Smooth muscle cell (in vitro differentiated cells): ENCODE measurements at regions not wholly inside any gene's neighbourhood (a gene's known extent, or its start where the extent isn't known, plus 50 kb on each side); places are given as distances from the start of the nearest gene placed in this dataset.
"Not testable (repeated sequence)": the region's sequence is repeated elsewhere in the genome, so short reads cannot be mapped to it uniquely, and the experiment has no call there.

Experiments
- DNase-seq: peaks from one replicate; lab custom pipeline; 2025; ENCODE audit not compliant: unreplicated experiment; lab: John Stamatoyannopoulos, UW
- H2AFZ ChIP-seq: fragments of 200-600 bp; sonication (generic); 2 replicates; pipeline ENCODE4 v1.6.0; 2016; ENCODE audit warnings: antibody characterized with exemption, low read depth, mild to moderate bottlenecking
- H3F3A ChIP-seq: fragments of 200-600 bp; sonication (generic); 2 replicates; pipeline ENCODE4 v1.6.0; 2017; ENCODE audit warnings: antibody characterized with exemption, low read depth
- H3K27ac ChIP-seq: fragments of 200-600 bp; sonication (generic); 2 replicates; pipeline ENCODE4 v1.5.1; 2016; ENCODE audit warnings: low read depth, mild to moderate bottlenecking
- H3K27me3 ChIP-seq: fragments of 200-600 bp; sonication (generic); 2 replicates; pipeline ENCODE4 v1.6.1; 2016; ENCODE audit warnings: low read depth, mild to moderate bottlenecking
- H3K36me3 ChIP-seq: fragments of 200-600 bp; sonication (generic); 2 replicates; pipeline ENCODE4 v1.5.1; 2016; ENCODE audit warnings: low read depth
- H3K4me1 ChIP-seq: fragments of 200-600 bp; sonication (generic); 2 replicates; pipeline ENCODE4 v1.5.1; 2016; ENCODE audit warnings: low read depth
- H3K4me2 ChIP-seq: fragments of 200-600 bp; sonication (generic); 2 replicates; pipeline ENCODE4 v1.6.0; 2016; ENCODE audit warnings: mild to moderate bottlenecking
- H3K4me3 ChIP-seq: fragments of 200-600 bp; sonication (generic); 2 replicates; pipeline ENCODE4 v1.5.1; 2016; ENCODE audit warnings: mild to moderate bottlenecking
- H3K79me2 ChIP-seq: fragments of 200-600 bp; sonication (generic); 2 replicates; pipeline ENCODE4 v1.6.0; 2016; ENCODE audit warnings: low read depth, mild to moderate bottlenecking
- H3K9ac ChIP-seq: fragments of 200-600 bp; sonication (generic); 2 replicates; pipeline ENCODE4 v1.6.0; 2016; ENCODE audit warnings: low read depth
- H3K9me3 ChIP-seq: fragments of 200-600 bp; sonication (generic); replicated peaks from 2 replicates; pipeline ENCODE4 v1.5.1; 2016; ENCODE audit warnings: low read depth
- H4K20me1 ChIP-seq: fragments of 200-600 bp; sonication (generic); 2 replicates; pipeline ENCODE4 v1.6.0; 2016; ENCODE audit warnings: low read depth
- CTCF ChIP-seq: fragments of 200-600 bp; sonication (generic); IDR thresholded peaks from 2 replicates; pipeline ENCODE4 v1.5.1; 2017; ENCODE audit warnings: borderline replicate concordance, mild to moderate bottlenecking, antibody characterized with exemption; ENCODE audit not compliant: insufficient read depth, poor library complexity, severe bottlenecking
- WGBS: methylation state at CpG from one replicate; pipeline ENCODE4 v1.1.7; 2016; ENCODE audit warnings: low lambda C conversion rate; 5-methylcytosine and 5-hydroxymethylcytosine counted together

- DNase-seq = no peak
- H3K4me3 ChIP-seq = no peak overlapping the region
- no peaks in the 10 kb centered on the region for H3F3A ChIP-seq
- H3K36me3 ChIP-seq = no peaks in the 10 kb centered on the region
- no peak for TF ChIP-seq CTCF
- WGBS = 71% methylated on average over 3 of the region's 3 CpGs
- no peak overlapping the region for H2AFZ ChIP-seq
- H3K9ac ChIP-seq = no peak overlapping the region
- no peaks in the 10 kb centered on the region for H3K79me2 ChIP-seq
- H4K20me1 ChIP-seq = no peaks in the 10 kb centered on the region
- H3K27me3 ChIP-seq = no peaks in the 10 kb centered on the region
- peaks cover 8% of the 10 kb centered on the region for H3K9me3 ChIP-seq
- H3K4me2 ChIP-seq = no peak overlapping the region
- H3K27ac ChIP-seq = no peak overlapping the region
- H3K4me1 ChIP-seq = no peaks in the 10 kb centered on the region
These were observed 977.2 kb upstream of the USP15 start for GRCh38 chr12:61282790-61283575.

- H3F3A ChIP-seq = no peaks in the 10 kb centered on the region
- H3K4me3 ChIP-seq = no peak overlapping the region
- H3K27me3 ChIP-seq = no peaks in the 10 kb centered on the region
- no peak overlapping the region for H3K4me2 ChIP-seq
- H2AFZ ChIP-seq = no peak overlapping the region
- H3K27ac ChIP-seq = no peak overlapping the region
- WGBS = 90% methylated on average over 2 of the region's 2 CpGs
- H3K4me1 ChIP-seq = no peaks in the 10 kb centered on the region
- no peak for TF ChIP-seq CTCF
- no peaks in the 10 kb centered on the region for H3K79me2 ChIP-seq
- DNase-seq = no peak
- no peaks in the 10 kb centered on the region for H3K36me3 ChIP-seq
- no peak overlapping the region for H3K9ac ChIP-seq
- peaks cover 8% of the 10 kb centered on the region for H3K9me3 ChIP-seq
- no peaks in the 10 kb centered on the region for H4K20me1 ChIP-seq
These were observed 969.7 kb upstream of the USP15 start for GRCh38 chr12:61290473-61290872.

GRCh38 chr12:61291647-61292046, 968.6 kb upstream of the USP15 start:
- Histone ChIP-seq H3K4me1 (no peaks in the 10 kb centered on the region), H3K9me3 (peaks cover 3% of the 10 kb centered on the region), H4K20me1 (no peaks in the 10 kb centered on the region), H3K36me3 (no peaks in the 10 kb centered on the region), H3K9ac (no peak overlapping the region), H3K4me3 (no peak overlapping the region), H3K4me2 (no peak overlapping the region), H2AFZ (no peak overlapping the region), H3K27me3 (no peaks in the 10 kb centered on the region), H3K27ac (no peak overlapping the region), H3K79me2 (no peaks in the 10 kb centered on the region), H3F3A (no peaks in the 10 kb centered on the region)
- TF ChIP-seq CTCF = no peak
- no peak for DNase-seq
- WGBS = 78% methylated on average over 2 of the region's 2 CpGs

GRCh38 chr12:61294011-61294410, 966.2 kb upstream of the USP15 start:
- 93% methylated on average over 13 of the region's 13 CpGs for WGBS
- H4K20me1 ChIP-seq, DNase-seq, H3K9me3 ChIP-seq, H2AFZ ChIP-seq, H3F3A ChIP-seq, H3K4me1 ChIP-seq, H3K27ac ChIP-seq, H3K79me2 ChIP-seq, H3K36me3 ChIP-seq, H3K9ac ChIP-seq, H3K27me3 ChIP-seq, H3K4me3 ChIP-seq, H3K4me2 ChIP-seq: not testable (repeated sequence)
